ENCODE measurements at regions not wholly inside any gene's neighbourhood (a gene's known extent, or its start where the extent isn't known, plus 50 kb on each side); places are given as distances from the start of the nearest gene placed in this dataset.

DNA sequence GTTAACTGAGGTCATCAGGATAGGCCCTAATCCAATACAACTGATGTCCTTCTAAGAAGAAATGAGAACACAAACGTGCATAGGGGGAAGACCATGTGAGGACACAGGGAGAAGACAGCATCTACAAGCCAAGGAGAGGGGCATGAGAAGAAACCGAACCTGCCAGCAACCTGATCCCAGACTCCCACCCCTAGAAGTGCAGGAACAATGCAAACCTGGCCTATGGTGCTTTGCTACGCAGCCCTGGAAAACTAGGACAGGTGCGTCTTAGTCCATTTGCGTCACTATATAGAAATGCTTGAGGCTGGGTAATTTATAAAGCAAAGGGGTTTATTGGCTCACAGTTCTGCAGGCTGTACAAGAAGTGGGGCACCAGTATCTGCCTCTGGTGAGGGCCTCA lies 322.6 kb upstream of the ZNF32 start:
- TF ChIP-seq, protein P1, sequence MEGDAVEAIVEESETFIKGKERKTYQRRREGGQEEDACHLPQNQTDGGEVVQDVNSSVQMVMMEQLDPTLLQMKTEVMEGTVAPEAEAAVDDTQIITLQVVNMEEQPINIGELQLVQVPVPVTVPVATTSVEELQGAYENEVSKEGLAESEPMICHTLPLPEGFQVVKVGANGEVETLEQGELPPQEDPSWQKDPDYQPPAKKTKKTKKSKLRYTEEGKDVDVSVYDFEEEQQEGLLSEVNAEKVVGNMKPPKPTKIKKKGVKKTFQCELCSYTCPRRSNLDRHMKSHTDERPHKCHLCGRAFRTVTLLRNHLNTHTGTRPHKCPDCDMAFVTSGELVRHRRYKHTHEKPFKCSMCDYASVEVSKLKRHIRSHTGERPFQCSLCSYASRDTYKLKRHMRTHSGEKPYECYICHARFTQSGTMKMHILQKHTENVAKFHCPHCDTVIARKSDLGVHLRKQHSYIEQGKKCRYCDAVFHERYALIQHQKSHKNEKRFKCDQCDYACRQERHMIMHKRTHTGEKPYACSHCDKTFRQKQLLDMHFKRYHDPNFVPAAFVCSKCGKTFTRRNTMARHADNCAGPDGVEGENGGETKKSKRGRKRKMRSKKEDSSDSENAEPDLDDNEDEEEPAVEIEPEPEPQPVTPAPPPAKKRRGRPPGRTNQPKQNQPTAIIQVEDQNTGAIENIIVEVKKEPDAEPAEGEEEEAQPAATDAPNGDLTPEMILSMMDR (conservative IDR thresholded peaks at IDR 0.05; ENCODE audit: low read length), result no peak
- no peak for TF ChIP-seq EZH2phosphoT487 (IDR thresholded peaks at IDR 0.05; ENCODE audit: borderline replicate concordance)
